Upper lobe of left lung (tissue), 6 donors: ENCODE measurements at regions not wholly inside any gene's neighbourhood (a gene's known extent, or its start where the extent isn't known, plus 50 kb on each side); places are given as distances from the start of the nearest gene placed in this dataset.

Experiments
- ATAC-seq, 2 donors: fragments of 200-7000 bp; cut with Tn5 transposase; one replicate each; pipeline ENCODE4 v1.9.1; 2022; ENCODE audit warnings: mild to moderate bottlenecking in 2 of 2, moderate library complexity in 2 of 2; ENCODE audit not compliant: low FRiP score in 2 of 2
- DNase-seq, 2 donors: peaks; one replicate each; pipeline ENCODE4 v3.0.0-alpha.2; 2019 to 2020
- H3K27ac ChIP-seq, 4 donors: fragments of 200-600 bp; sonication (generic); one replicate each; pipeline ENCODE4 v1.5.1; 2016 to 2019
- H3K27me3 ChIP-seq, 4 donors: fragments of 200-600 bp; sonication (generic); one replicate each; pipeline ENCODE4 v1.5.1; 2017 to 2019
- H3K36me3 ChIP-seq, 4 donors: fragments of 200-600 bp; sonication (generic); one replicate each; pipeline ENCODE4 v1.5.1; 2016 to 2019
- H3K4me1 ChIP-seq, 4 donors: fragments of 200-600 bp; sonication (generic); one replicate each; pipeline ENCODE4 v1.5.1; 2018 to 2019
- H3K4me3 ChIP-seq, 4 donors: fragments of 200-600 bp; sonication (generic); one replicate each; pipeline ENCODE4 v1.5.1; 2017 to 2019; ENCODE audit warnings: mild to moderate bottlenecking in 2 of 4, moderate library complexity in 1 of 4
- H3K9me3 ChIP-seq, 4 donors: fragments of 200-600 bp; sonication (generic); one replicate each; pipeline ENCODE4 v1.5.1; 2018 to 2019
- CTCF ChIP-seq, 6 experiments: fragments of 450-650 bp in 4 of 6; fragments of 200-600 bp in 2 of 6; sonication (generic) in 2 of 6; IDR thresholded peaks; one replicate each; pipeline ENCODE4 v1.5.1; 2016 to 2019; ENCODE audit warnings: antibody characterized with exemption in 6 of 6
- EP300 ChIP-seq, 4 donors: sonication (generic); formaldehyde crosslinking; IDR thresholded peaks; one replicate each; pipeline ENCODE4 v1.5.1; 2017; ENCODE audit warnings: antibody characterized with exemption in 4 of 4, control low read depth in 2 of 4
- POLR2A ChIP-seq, 4 donors: fragments of 450-650 bp; IDR thresholded peaks; one replicate each; pipeline ENCODE4 v1.5.1; 2016 to 2017; ENCODE audit warnings: antibody characterized with exemption in 4 of 4, mild to moderate bottlenecking in 2 of 4
- POLR2AphosphoS5 ChIP-seq, 2 donors: sonication (generic); formaldehyde crosslinking; IDR thresholded peaks; one replicate each; pipeline ENCODE4 v1.5.1; 2017; ENCODE audit warnings: antibody characterized with exemption in 2 of 2
- WGBS, 2 donors: methylation state at CpG; one replicate each; pipeline ENCODE4 v1.1.5; 2017 to 2018; 5-methylcytosine and 5-hydroxymethylcytosine counted together
- donor health status: DM: no; HTN: no; CAD: no; lungs with moderate emphysema.
- donor health status: DM: no; HTN: yes; CAD: no; lungs with severe emphysema.

- no peaks in the 10 kb centered on the region for H3K4me1 ChIP-seq
- peaks cover 0 to 3% (median 0%) of the 10 kb centered on the region in 4 donors for H3K9me3 ChIP-seq
- H3K27me3 ChIP-seq = no peaks in the 10 kb centered on the region
- DNase-seq = peak in 1 of 2 donors; percentile 1
- H3K4me3 ChIP-seq = no peak overlapping the region
- H3K36me3 ChIP-seq = no peaks in the 10 kb centered on the region
- WGBS, 2 donors = 79 to 80% methylated on average over 2 to 3 of the region's 3 CpGs
- no peak for ATAC-seq
- H3K27ac ChIP-seq = no peak overlapping the region
- no peak for TF ChIP-seq EP300 (IDR thresholded peaks at IDR 0.05)
Measured at GRCh38 chr5:145340099-145340498, 495.0 kb downstream of the PRELID2 start.

GRCh38 chr5:145324767-145325479 lies 510.2 kb downstream of the PRELID2 start:
- Histone ChIP-seq H3K27ac (no peak overlapping the region), H3K4me3 (no peak overlapping the region), H3K4me1 (no peaks in the 10 kb centered on the region), H3K27me3 (no peaks in the 10 kb centered on the region), H3K36me3 (no peaks in the 10 kb centered on the region), H3K9me3 (peaks cover 0 to 4% (median 0%) of the 10 kb centered on the region in 4 donors)
- DNase-seq (no peak), ATAC-seq (no peak)
- no peak for TF ChIP-seq POLR2AphosphoS5 (IDR thresholded peaks at IDR 0.05)
- no peak for TF ChIP-seq CTCF (IDR thresholded peaks at IDR 0.05)
- TF ChIP-seq POLR2A (IDR thresholded peaks at IDR 0.05) = no peak
- TF ChIP-seq EP300 (IDR thresholded peaks at IDR 0.05) = no peak

DNA sequence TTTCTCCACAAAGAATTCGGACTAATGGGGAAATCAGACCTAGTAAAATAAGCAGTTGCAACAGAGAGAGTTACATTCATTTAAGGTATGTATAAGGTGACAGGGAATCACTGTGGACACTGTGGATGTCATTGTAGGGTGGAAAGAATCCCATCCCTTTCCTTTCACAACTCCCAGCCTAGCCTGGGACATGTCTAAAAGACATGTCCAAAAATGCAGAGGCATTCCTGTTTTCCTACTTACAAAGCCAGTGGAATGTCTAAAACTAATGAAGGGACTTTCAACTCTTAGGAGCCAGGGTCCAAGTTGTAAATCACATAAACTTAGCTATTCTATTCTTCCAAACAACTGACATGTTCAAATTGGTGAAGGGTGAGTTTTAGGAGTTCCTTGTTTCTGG lies 511.0 kb downstream of the PRELID2 start:
- Histone ChIP-seq H3K9me3 (peaks cover 0 to 4% (median 0%) of the 10 kb centered on the region in 4 donors), H3K36me3 (no peaks in the 10 kb centered on the region), H3K27me3 (no peaks in the 10 kb centered on the region), H3K4me3 (no peak overlapping the region), H3K27ac (no peak overlapping the region), H3K4me1 (no peaks in the 10 kb centered on the region)
- ATAC-seq (no peak), DNase-seq (no peak)
- WGBS, 2 donors = 82 to 85% methylated on average over 1 of the region's 1 CpG
- TF ChIP-seq POLR2A (IDR thresholded peaks at IDR 0.05) = no peak
- TF ChIP-seq CTCF (IDR thresholded peaks at IDR 0.05) = no peak
- no peak for TF ChIP-seq EP300 (IDR thresholded peaks at IDR 0.05)
- TF ChIP-seq POLR2AphosphoS5 (IDR thresholded peaks at IDR 0.05) = no peak

DNA sequence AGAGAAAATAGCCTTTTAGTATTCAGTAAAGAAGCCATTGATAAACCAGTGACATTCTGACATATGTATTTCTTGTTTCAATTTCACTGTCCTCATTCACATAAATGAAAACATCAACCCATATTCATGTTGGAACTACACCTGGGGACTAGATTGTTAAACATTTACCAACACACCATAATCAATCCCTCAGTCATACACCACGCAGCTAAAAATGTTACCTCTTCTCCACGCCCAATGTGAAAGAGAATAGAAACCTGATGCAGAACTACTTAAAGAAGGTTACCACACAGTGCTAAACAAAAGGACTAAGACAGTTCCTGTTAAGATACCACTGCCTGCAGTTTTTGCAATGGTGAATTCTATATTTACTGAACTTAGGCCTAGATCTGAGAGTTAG lies 518.9 kb downstream of the PRELID2 start:
- ATAC-seq (no peak), DNase-seq (no peak)
- Histone ChIP-seq H3K27me3 (no peaks in the 10 kb centered on the region), H3K4me3 (no peak overlapping the region), H3K27ac (no peak overlapping the region), H3K4me1 (no peaks in the 10 kb centered on the region), H3K36me3 (no peaks in the 10 kb centered on the region), H3K9me3 (no peaks in the 10 kb centered on the region)
- WGBS, 2 donors = 94 to 95% methylated on average over 2 of the region's 2 CpGs
- TF ChIP-seq POLR2AphosphoS5 (IDR thresholded peaks at IDR 0.05) = no peak
- TF ChIP-seq POLR2A (IDR thresholded peaks at IDR 0.05) = no peak
- no peak for TF ChIP-seq EP300 (IDR thresholded peaks at IDR 0.05)
- TF ChIP-seq CTCF (IDR thresholded peaks at IDR 0.05) = no peak

GRCh38 chr5:145307866-145308382 lies 527.2 kb downstream of the PRELID2 start:
- ATAC-seq (no peak), DNase-seq (no peak)
- WGBS, 2 donors = 81 to 83% methylated on average over 6 of the region's 6 CpGs
- Histone ChIP-seq H3K27ac (no peak overlapping the region), H3K9me3 (no peaks in the 10 kb centered on the region), H3K4me3 (no peak overlapping the region), H3K36me3 (no peaks in the 10 kb centered on the region), H3K27me3 (no peaks in the 10 kb centered on the region), H3K4me1 (no peaks in the 10 kb centered on the region)
- TF ChIP-seq POLR2AphosphoS5 (IDR thresholded peaks at IDR 0.05) (no peak), EP300 (IDR thresholded peaks at IDR 0.05) (no peak), POLR2A (IDR thresholded peaks at IDR 0.05) (no peak), CTCF (IDR thresholded peaks at IDR 0.05) (no peak)
